ENCODE measurements at regions not wholly inside any gene's neighbourhood (a gene's known extent, or its start where the extent isn't known, plus 50 kb on each side); places are given as distances from the start of the nearest gene placed in this dataset.

DNA sequence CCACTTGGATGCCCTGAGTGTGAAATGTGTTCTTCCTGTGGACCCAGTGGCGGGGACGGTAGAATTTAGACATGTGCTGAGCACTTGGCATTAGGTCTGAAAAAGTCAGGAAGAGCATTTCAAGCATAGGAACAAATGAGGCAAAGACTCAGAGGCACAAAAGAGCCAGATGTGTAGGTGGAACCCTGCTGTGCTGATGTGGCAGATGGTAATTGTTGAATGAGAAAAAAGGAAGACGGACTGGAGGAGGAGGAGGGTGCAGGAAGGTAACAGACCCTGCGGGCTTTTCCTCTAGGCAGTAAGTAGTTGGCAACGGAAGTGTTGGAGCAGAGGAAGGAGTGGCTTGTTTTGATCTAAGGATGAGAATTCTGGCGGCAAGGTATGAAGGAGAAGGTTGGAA, 985.8 kb downstream of the TBC1D22A start:
- H3K27me3 Mint-ChIP-seq (ENCODE audit: low read depth) = peaks cover 12% of the 10 kb centered on the region
- H3K4me3 Mint-ChIP-seq = no peak overlapping the region
- TF ChIP-seq, protein P1, sequence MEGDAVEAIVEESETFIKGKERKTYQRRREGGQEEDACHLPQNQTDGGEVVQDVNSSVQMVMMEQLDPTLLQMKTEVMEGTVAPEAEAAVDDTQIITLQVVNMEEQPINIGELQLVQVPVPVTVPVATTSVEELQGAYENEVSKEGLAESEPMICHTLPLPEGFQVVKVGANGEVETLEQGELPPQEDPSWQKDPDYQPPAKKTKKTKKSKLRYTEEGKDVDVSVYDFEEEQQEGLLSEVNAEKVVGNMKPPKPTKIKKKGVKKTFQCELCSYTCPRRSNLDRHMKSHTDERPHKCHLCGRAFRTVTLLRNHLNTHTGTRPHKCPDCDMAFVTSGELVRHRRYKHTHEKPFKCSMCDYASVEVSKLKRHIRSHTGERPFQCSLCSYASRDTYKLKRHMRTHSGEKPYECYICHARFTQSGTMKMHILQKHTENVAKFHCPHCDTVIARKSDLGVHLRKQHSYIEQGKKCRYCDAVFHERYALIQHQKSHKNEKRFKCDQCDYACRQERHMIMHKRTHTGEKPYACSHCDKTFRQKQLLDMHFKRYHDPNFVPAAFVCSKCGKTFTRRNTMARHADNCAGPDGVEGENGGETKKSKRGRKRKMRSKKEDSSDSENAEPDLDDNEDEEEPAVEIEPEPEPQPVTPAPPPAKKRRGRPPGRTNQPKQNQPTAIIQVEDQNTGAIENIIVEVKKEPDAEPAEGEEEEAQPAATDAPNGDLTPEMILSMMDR (IDR thresholded peaks at IDR 0.05; ENCODE audit: unreplicated experiment in 3 of 3) = no peak
- H3K36me3 Mint-ChIP-seq (ENCODE audit: low read depth) = no peaks in the 10 kb centered on the region
- H3K27ac Mint-ChIP-seq = no peak overlapping the region
- peaks cover 21% of the 10 kb centered on the region for H3K4me1 Mint-ChIP-seq
- no peaks in the 10 kb centered on the region for H3K9me3 Mint-ChIP-seq

- H3K36me3 Mint-ChIP-seq (ENCODE audit: low read depth) = no peaks in the 10 kb centered on the region
- H3K4me3 Mint-ChIP-seq = no peak overlapping the region
- TF ChIP-seq, protein P1 (IDR thresholded peaks at IDR 0.05; ENCODE audit: unreplicated experiment in 3 of 3) = no peak
- H3K27ac Mint-ChIP-seq = no peak overlapping the region
- peaks cover 5% of the 10 kb centered on the region for H3K4me1 Mint-ChIP-seq
- peaks cover 8% of the 10 kb centered on the region for H3K27me3 Mint-ChIP-seq (ENCODE audit: low read depth)
- H3K9me3 Mint-ChIP-seq = no peaks in the 10 kb centered on the region
These were observed 977.8 kb downstream of the TBC1D22A start for GRCh38 chr22:47740109-47740805.

DNA sequence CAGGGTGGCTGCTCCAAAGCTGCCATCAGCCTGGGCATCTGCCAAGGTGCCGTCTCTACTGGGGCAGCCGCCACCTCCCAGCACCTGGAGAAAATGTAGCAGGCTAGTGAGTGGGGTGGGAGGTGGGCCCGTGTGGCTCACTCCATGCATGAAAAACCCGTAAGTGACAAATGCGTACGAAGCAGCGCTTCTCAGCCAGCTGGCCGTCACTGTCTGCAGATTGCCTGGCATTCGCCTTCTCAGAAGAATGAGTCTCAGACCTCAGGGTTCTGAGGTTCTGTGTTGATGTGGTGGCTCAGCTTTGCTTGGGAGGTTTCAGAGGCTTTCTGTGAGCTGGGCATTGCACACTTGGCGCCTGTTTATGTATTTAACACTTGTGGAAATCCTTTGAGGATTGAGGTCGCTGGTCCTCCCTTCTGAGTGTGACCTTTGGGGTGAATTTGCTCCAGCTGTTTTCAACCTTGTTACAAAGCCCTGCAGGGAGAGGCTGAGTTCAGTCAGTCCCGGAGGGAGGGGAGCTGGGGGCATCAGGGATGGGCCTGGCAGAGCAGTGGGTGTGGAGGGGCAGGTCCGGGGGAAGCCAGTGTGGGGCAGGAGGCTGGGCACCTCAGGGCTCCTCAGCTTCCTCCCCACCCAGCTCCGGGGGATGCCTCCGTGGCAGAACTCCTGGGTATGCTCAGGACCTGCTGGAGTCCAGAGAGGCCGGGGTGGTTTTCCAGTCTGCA, 977.0 kb downstream of the TBC1D22A start:
- Mint-ChIP-seq H3K27me3 (ENCODE audit: low read depth) (peaks cover 8% of the 10 kb centered on the region), H3K36me3 (ENCODE audit: low read depth) (no peaks in the 10 kb centered on the region), H3K9me3 (no peaks in the 10 kb centered on the region), H3K4me3 (no peak overlapping the region), H3K4me1 (peaks cover 5% of the 10 kb centered on the region), H3K27ac (no peak overlapping the region)
- TF ChIP-seq, protein P1 (IDR thresholded peaks at IDR 0.05; ENCODE audit: unreplicated experiment in 3 of 3) = no peak

- Mint-ChIP-seq H3K4me1 (peaks cover 5% of the 10 kb centered on the region), H3K4me3 (no peak overlapping the region), H3K27me3 (ENCODE audit: low read depth) (peaks cover 8% of the 10 kb centered on the region), H3K9me3 (no peaks in the 10 kb centered on the region), H3K27ac (no peak overlapping the region), H3K36me3 (ENCODE audit: low read depth) (no peaks in the 10 kb centered on the region)
- TF ChIP-seq, protein P1 (IDR thresholded peaks at IDR 0.05; ENCODE audit: unreplicated experiment in 3 of 3) = no peak
These were observed 976.1 kb downstream of the TBC1D22A start for GRCh38 chr22:47738472-47739013.

GRCh38 chr22:47736186-47737034, 974.0 kb downstream of the TBC1D22A start:
- Mint-ChIP-seq H3K36me3 (ENCODE audit: low read depth) (no peaks in the 10 kb centered on the region), H3K9me3 (peaks cover 11% of the 10 kb centered on the region), H3K4me3 (no peak overlapping the region), H3K27me3 (ENCODE audit: low read depth) (peaks cover 12% of the 10 kb centered on the region), H3K27ac (no peak overlapping the region), H3K4me1 (peaks cover 5% of the 10 kb centered on the region)
- TF ChIP-seq, protein P1 (IDR thresholded peaks at IDR 0.05; ENCODE audit: unreplicated experiment in 3 of 3) = no peak

Measured in nephron (organoid).